GM23338 (cell line): ENCODE measurements at regions not wholly inside any gene's neighbourhood (a gene's known extent, or its start where the extent isn't known, plus 50 kb on each side); places are given as distances from the start of the nearest gene placed in this dataset.
A peak's percentile ranks its signal among the peaks of the same experiment; 100 is the strongest.

Source experiments
- ATAC-seq: fragments of 200-7000 bp; cut with Tn5 transposase; 3 replicates; pipeline ENCODE4 v1.9.1; 2020
- DNase-seq: peaks from one replicate; pipeline ENCODE4 v3.0.0-alpha.2; 2015; ENCODE audit warnings: low spot score
- H2AFZ ChIP-seq: fragments of 200-600 bp; sonication (generic); 2 replicates; pipeline ENCODE4 v1.8.0; 2016; ENCODE audit warnings: antibody characterized with exemption, mild to moderate bottlenecking, moderate library complexity
- H3F3A ChIP-seq: fragments of 200-600 bp; sonication (generic); replicated peaks from 2 replicates; pipeline ENCODE4 v1.8.0; 2017; ENCODE audit warnings: antibody characterized with exemption, mixed run types, low read depth
- H3K27ac ChIP-seq: fragments of 200-600 bp; sonication (generic); 2 replicates; pipeline ENCODE4 v1.6.1; 2016; ENCODE audit warnings: low read depth
- H3K27me3 ChIP-seq: fragments of 200-600 bp; sonication (generic); 2 replicates; pipeline ENCODE4 v1.8.0; 2016; ENCODE audit warnings: mild to moderate bottlenecking, mixed run types, moderate library complexity; ENCODE audit not compliant: insufficient read depth
- H3K36me3 ChIP-seq: fragments of 200-600 bp; sonication (generic); 2 replicates; pipeline ENCODE4 v1.8.0; 2016; ENCODE audit warnings: mild to moderate bottlenecking; ENCODE audit not compliant: insufficient read depth
- H3K4me1 ChIP-seq: fragments of 200-600 bp; sonication (generic); 2 replicates; pipeline ENCODE4 v1.8.0; 2016; ENCODE audit warnings: mild to moderate bottlenecking, moderate library complexity; ENCODE audit not compliant: insufficient read depth
- H3K4me2 ChIP-seq: fragments of 200-600 bp; sonication (generic); 2 replicates; pipeline ENCODE4 v1.7.1; 2017; ENCODE audit warnings: mixed run types
- H3K4me3 ChIP-seq: fragments of 200-600 bp; sonication (generic); 2 replicates; pipeline ENCODE4 v1.6.1; 2016; ENCODE audit warnings: mixed run types
- H3K79me2 ChIP-seq: fragments of 200-600 bp; sonication (generic); replicated peaks from 2 replicates; pipeline ENCODE4 v1.8.0; 2017; ENCODE audit warnings: mild to moderate bottlenecking; ENCODE audit not compliant: insufficient read depth
- H3K9me2 ChIP-seq: fragments of 200-600 bp; sonication (generic); 2 replicates; pipeline ENCODE4 v1.8.0; 2017; ENCODE audit not compliant: insufficient read depth
- H4K20me1 ChIP-seq: fragments of 200-600 bp; sonication (generic); replicated peaks from 2 replicates; pipeline ENCODE4 v1.8.0; 2017; ENCODE audit warnings: mild to moderate bottlenecking; ENCODE audit not compliant: insufficient read depth
- H3K27ac Mint-ChIP-seq: 2 replicates; pipeline ENCODE4 v1.8.0; 2020; ENCODE audit warnings: inconsistent platforms, mild to moderate bottlenecking, moderate library complexity, mixed read lengths
- H3K27me3 Mint-ChIP-seq: 3 replicates; pipeline ENCODE4 v1.8.0; 2022; ENCODE audit warnings: low read depth, mild to moderate bottlenecking, moderate library complexity, mixed read lengths, inconsistent platforms; ENCODE audit not compliant: insufficient read depth, poor library complexity
- H3K36me3 Mint-ChIP-seq: 3 replicates; pipeline ENCODE4 v1.8.0; 2021; ENCODE audit warnings: low read depth, mild to moderate bottlenecking, inconsistent platforms, moderate library complexity, mixed read lengths
- H3K4me1 Mint-ChIP-seq: 3 replicates; pipeline ENCODE4 v1.8.0; 2020; ENCODE audit warnings: mild to moderate bottlenecking, inconsistent platforms, mixed read lengths
- H3K4me3 Mint-ChIP-seq: 3 replicates; pipeline ENCODE4 v1.8.0; 2021; ENCODE audit warnings: moderate library complexity, mild to moderate bottlenecking, inconsistent platforms, mixed read lengths
- H3K9me3 Mint-ChIP-seq: 3 replicates; pipeline ENCODE4 v1.8.0; 2020; ENCODE audit warnings: moderate library complexity, mild to moderate bottlenecking, inconsistent platforms, mixed read lengths
- CREB1 ChIP-seq: fragments of 250-450 bp; sonication (Bioruptor Pico); IDR thresholded peaks from 2 replicates; pipeline ENCODE4 v1.5.0; 2020; ENCODE audit warnings: low read depth, mild to moderate bottlenecking, moderate library complexity
- CTCF ChIP-seq, 2 experiments: fragments of 200-600 bp in 1 of 2; sonication (generic) in 1 of 2; conservative IDR thresholded peaks; 2 replicates each; pipeline versions ENCODE4 v1.5.1 to v1.6.1; 2016 to 2017; ENCODE audit warnings: antibody characterized with exemption in 2 of 2, low read depth in 2 of 2, mild to moderate bottlenecking in 2 of 2, moderate library complexity in 1 of 2
- ETS1 ChIP-seq: IDR thresholded peaks from 2 replicates; pipeline ENCODE4 v1.6.1; 2016; ENCODE audit warnings: antibody characterized with exemption
- EZH2 ChIP-seq: fragments of 200-600 bp; sonication (generic); IDR thresholded peaks from one replicate; pipeline ENCODE4 v1.8.0; 2017; ENCODE audit warnings: antibody characterized with exemption, mild to moderate bottlenecking, low read depth; ENCODE audit not compliant: unreplicated experiment
- JUNB ChIP-seq: IDR thresholded peaks from one replicate; pipeline ENCODE4 v1.6.1; 2016; ENCODE audit warnings: antibody characterized with exemption; ENCODE audit not compliant: unreplicated experiment
- NANOG ChIP-seq: IDR thresholded peaks from 2 replicates; pipeline ENCODE4 v1.6.1; 2016; ENCODE audit warnings: antibody characterized with exemption, borderline replicate concordance
- POLR2AphosphoS5 ChIP-seq: IDR thresholded peaks from 2 replicates; pipeline ENCODE4 v1.6.1; 2016; ENCODE audit warnings: antibody characterized with exemption, low read depth
- REST ChIP-seq: IDR thresholded peaks from one replicate; pipeline ENCODE4 v1.6.1; 2018; ENCODE audit warnings: antibody characterized with exemption; ENCODE audit not compliant: unreplicated experiment
- ZNF114 ChIP-seq: fragments of 250-450 bp; sonication (Bioruptor Pico); IDR thresholded peaks from 2 replicates; pipeline ENCODE4 v1.5.0; 2020; ENCODE audit warnings: mild to moderate bottlenecking, moderate library complexity
- ZNF462 ChIP-seq: fragments of 250-450 bp; sonication (Bioruptor Pico); IDR thresholded peaks from 2 replicates; pipeline ENCODE4 v1.5.0; 2020; ENCODE audit warnings: mild to moderate bottlenecking, moderate library complexity

- H3K79me2 ChIP-seq, result no peaks in the 10 kb centered on the region
- H3K9me2 ChIP-seq, result no peaks in the 10 kb centered on the region
- no peaks in the 10 kb centered on the region for H3F3A ChIP-seq
- no peaks in the 10 kb centered on the region for H3K4me1 ChIP-seq
- H2AFZ ChIP-seq, result no peak overlapping the region
- Mint-ChIP-seq H3K27me3 (peaks cover 5% of the 10 kb centered on the region), H3K36me3 (no peaks in the 10 kb centered on the region), H3K4me3 (no peak overlapping the region), H3K27ac (no peak overlapping the region), H3K4me1 (no peaks in the 10 kb centered on the region), H3K9me3 (no peaks in the 10 kb centered on the region)
- H3K27ac ChIP-seq, result no peak overlapping the region
- H3K4me3 ChIP-seq, result no peak overlapping the region
- DNase-seq (peak; percentile 17), ATAC-seq (peak; percentile 40; the same call in 2 of the 3 replicates)
- no peaks in the 10 kb centered on the region for H3K36me3 ChIP-seq
- no peaks in the 10 kb centered on the region for H3K27me3 ChIP-seq
- no peak for TF ChIP-seq JUNB
- TF ChIP-seq CTCF (conservative IDR thresholded peaks at IDR 0.05; ENCODE audit: low read depth in 2 of 2), result peak in 1 of 2 experiments; percentile 13; a peak in 1 of 4 replicates
- H4K20me1 ChIP-seq, result no peaks in the 10 kb centered on the region
- H3K4me2 ChIP-seq, result no peak overlapping the region
These were observed 254.5 kb upstream of the RORA start for GRCh38 chr15:61483599-61483998.

- Mint-ChIP-seq H3K4me1 (no peaks in the 10 kb centered on the region), H3K4me3 (no peak overlapping the region), H3K36me3 (no peaks in the 10 kb centered on the region), H3K27me3 (peaks cover 5% of the 10 kb centered on the region), H3K27ac (no peak overlapping the region), H3K9me3 (no peaks in the 10 kb centered on the region)
- H3K4me2 ChIP-seq, result no peak overlapping the region
- H4K20me1 ChIP-seq, result no peaks in the 10 kb centered on the region
- H3K27me3 ChIP-seq, result no peaks in the 10 kb centered on the region
- no peaks in the 10 kb centered on the region for H3K36me3 ChIP-seq
- ATAC-seq (no peak), DNase-seq (no peak)
- H3K4me3 ChIP-seq, result no peak overlapping the region
- no peak overlapping the region for H3K27ac ChIP-seq
- H3K9me2 ChIP-seq, result no peaks in the 10 kb centered on the region
- H3F3A ChIP-seq, result no peaks in the 10 kb centered on the region
- no peak overlapping the region for H2AFZ ChIP-seq
- H3K79me2 ChIP-seq, result no peaks in the 10 kb centered on the region
- H3K4me1 ChIP-seq, result no peaks in the 10 kb centered on the region
- TF ChIP-seq EZH2, result no peak
- no peak for TF ChIP-seq ZNF114 (CRISPR knock-in tag)
- TF ChIP-seq ZNF462 (CRISPR knock-in tag), result no peak
- no peak for TF ChIP-seq CREB1 (CRISPR knock-in tag)
- TF ChIP-seq POLR2AphosphoS5, result no peak
- no peak for TF ChIP-seq JUNB
- no peak for TF ChIP-seq ETS1
- TF ChIP-seq NANOG, result no peak
- TF ChIP-seq REST, result no peak
These were observed 252.8 kb upstream of the RORA start for GRCh38 chr15:61481886-61482285.
